CD4-positive, alpha-beta T cell (primary cell): ENCODE measurements at regions not wholly inside any gene's neighbourhood (a gene's known extent, or its start where the extent isn't known, plus 50 kb on each side); places are given as distances from the start of the nearest gene placed in this dataset.

ENCODE experiments used
- ATAC-seq: fragments of 200-7000 bp; cut with Tn5 transposase; one replicate; pipeline ENCODE4 v1.10.0; 2022; ENCODE audit warnings: mild to moderate bottlenecking; ENCODE audit not compliant: poor library complexity
- CTCF ChIA-PET: fragments of 350-600 bp; sonication (Branson Sonifier 250); formaldehyde crosslinking; loops from one replicate; lab custom pipeline; 2021; ENCODE audit warnings: antibody characterized with exemption, inconsistent platforms; lab: Charles Lee
- POLR2A ChIA-PET: fragments of 350-600 bp; sonication (Branson Sonifier 250); formaldehyde crosslinking; loops from one replicate; lab custom pipeline; 2021; ENCODE audit warnings: antibody characterized with exemption, inconsistent platforms; lab: Charles Lee
- DNase-seq, 14 experiments: peaks; one replicate each; pipeline ENCODE4 v3.0.0-alpha.2; 2013 to 2020; ENCODE audit warnings: mixed read lengths in 2 of 14
- H3K27ac ChIP-seq, 2 donors: one replicate each; pipeline versions ENCODE4 v1.5.1 to v1.7.0; 2013; ENCODE audit warnings: low read length in 2 of 2, low read depth in 1 of 2, mild to moderate bottlenecking in 1 of 2
- H3K27me3 ChIP-seq, 2 experiments: 1 replicate in 1 of 2; 2 replicates in 1 of 2; pipeline versions ENCODE4 v1.6.1 to v1.7.0; 2013; ENCODE audit warnings: low read length in 2 of 2, control low read depth in 1 of 2, mild to moderate bottlenecking in 1 of 2, moderate library complexity in 1 of 2; ENCODE audit not compliant: insufficient read depth in 2 of 2, control insufficient read depth in 1 of 2
- H3K36me3 ChIP-seq: one replicate; pipeline ENCODE4 v1.6.1; 2013; ENCODE audit warnings: low read length, control low read depth; ENCODE audit not compliant: insufficient read depth
- H3K4me1 ChIP-seq: one replicate; pipeline ENCODE4 v1.6.1; 2013; ENCODE audit warnings: low read length, control low read depth; ENCODE audit not compliant: insufficient read depth
- H3K4me3 ChIP-seq: one replicate; pipeline ENCODE4 v1.5.1; 2013; ENCODE audit warnings: mild to moderate bottlenecking, low read length, moderate library complexity
- H3K9me3 ChIP-seq, 2 experiments: 1 replicate in 1 of 2; 2 replicates in 1 of 2; pipeline versions ENCODE4 v1.6.1 to v1.7.0; 2013; ENCODE audit warnings: low read length in 2 of 2, mild to moderate bottlenecking in 2 of 2, control low read depth in 1 of 2, moderate library complexity in 1 of 2; ENCODE audit not compliant: control insufficient read depth in 1 of 2, insufficient read depth in 1 of 2
- H3K27ac Mint-ChIP-seq: one replicate; pipeline ENCODE4 v1.8.0; 2020; ENCODE audit warnings: mixed read lengths
- H3K27me3 Mint-ChIP-seq: one replicate; pipeline ENCODE4 v1.8.0; 2021; ENCODE audit warnings: mixed read lengths
- H3K36me3 Mint-ChIP-seq: one replicate; pipeline ENCODE4 v1.8.0; 2021; ENCODE audit warnings: low read depth, mixed read lengths
- H3K4me1 Mint-ChIP-seq: one replicate; pipeline ENCODE4 v1.8.0; 2021; ENCODE audit warnings: low read depth, mixed read lengths
- H3K4me3 Mint-ChIP-seq: one replicate; pipeline ENCODE4 v1.8.0; 2020; ENCODE audit warnings: mild to moderate bottlenecking, mixed read lengths
- H3K9me3 Mint-ChIP-seq: one replicate; pipeline ENCODE4 v1.8.0; 2020; ENCODE audit warnings: mixed read lengths
- CTCF ChIP-seq: fragments of 200-600 bp; IDR thresholded peaks from one replicate; pipeline ENCODE4 v1.8.0; 2022; ENCODE audit warnings: antibody characterized with exemption, mild to moderate bottlenecking
- intact Hi-C, 2 experiments: fragments of 100-400 bp; cut with DNase I in 1 of 2; cut with micrococcal nuclease in 1 of 2; formaldehyde crosslinking; loops; one replicate each; pipeline versions ENCODE4 v1.15.1 to v1.9.0; 2023 to 2025; cut with DNase I, micrococcal nuclease

- Histone ChIP-seq H3K27ac (no peak overlapping the region), H3K36me3 (no peaks in the 10 kb centered on the region), H3K4me3 (no peak overlapping the region), H3K27me3 (peaks cover 0 to 3% of the 10 kb centered on the region in 2 experiments), H3K4me1 (peaks cover 4% of the 10 kb centered on the region), H3K9me3 (peaks cover 0 to 15% of the 10 kb centered on the region in 2 experiments)
- intact Hi-C loops = no loop called here
- ATAC-seq = no peak
- ChIA-PET POLR2A (no interaction called here), CTCF (no interaction called here)
- DNase-seq = no peak
- TF ChIP-seq CTCF = no peak
- no peaks in the 10 kb centered on the region for H3K27me3 Mint-ChIP-seq
- no peaks in the 10 kb centered on the region for H3K4me1 Mint-ChIP-seq
- H3K4me3 Mint-ChIP-seq = no peak overlapping the region
- no peaks in the 10 kb centered on the region for H3K36me3 Mint-ChIP-seq
- peaks cover 7% of the 10 kb centered on the region for H3K9me3 Mint-ChIP-seq
- no peak overlapping the region for H3K27ac Mint-ChIP-seq
Observed at GRCh38 chr2:11980809-11981208, 234.4 kb downstream of the LPIN1 start.

GRCh38 chr2:11983401-11983800 is 237.0 kb downstream of the LPIN1 start:
- Mint-ChIP-seq H3K36me3 (no peaks in the 10 kb centered on the region), H3K27me3 (no peaks in the 10 kb centered on the region), H3K4me1 (no peaks in the 10 kb centered on the region), H3K27ac (no peak overlapping the region), H3K9me3 (peaks cover 7% of the 10 kb centered on the region), H3K4me3 (no peak overlapping the region)
- ChIA-PET CTCF (no interaction called here), POLR2A (no interaction called here)
- H3K27ac ChIP-seq = no peak overlapping the region
- H3K36me3 ChIP-seq = no peaks in the 10 kb centered on the region
- H3K4me3 ChIP-seq = no peak overlapping the region
- TF ChIP-seq CTCF = no peak
- peaks cover 0 to 15% of the 10 kb centered on the region in 2 experiments for H3K9me3 ChIP-seq
- H3K4me1 ChIP-seq = peaks cover 4% of the 10 kb centered on the region
- ATAC-seq (no peak), DNase-seq (no peak)
- intact Hi-C loops = no loop called here
- H3K27me3 ChIP-seq = peaks cover 0 to 3% of the 10 kb centered on the region in 2 experiments

- ATAC-seq (no peak), DNase-seq (no peak)
- Histone ChIP-seq H3K36me3 (no peaks in the 10 kb centered on the region), H3K27ac (no peak overlapping the region), H3K27me3 (peaks cover 0 to 3% of the 10 kb centered on the region in 2 experiments), H3K9me3 (peaks cover 0 to 15% of the 10 kb centered on the region in 2 experiments), H3K4me1 (peaks cover 4% of the 10 kb centered on the region), H3K4me3 (no peak overlapping the region)
- Mint-ChIP-seq H3K4me3 (no peak overlapping the region), H3K27me3 (no peaks in the 10 kb centered on the region), H3K9me3 (peaks cover 7% of the 10 kb centered on the region), H3K36me3 (no peaks in the 10 kb centered on the region), H3K27ac (no peak overlapping the region), H3K4me1 (no peaks in the 10 kb centered on the region)
- CTCF ChIA-PET = interaction anchor here (0.8 kb wide), 1 partner anchor 24 kb away, joined by 3 read pairs; no protein-coding TSS in a partner anchor
- TF ChIP-seq CTCF = no peak
- POLR2A ChIA-PET = no interaction called here
- intact Hi-C loops = no loop called here
Observed at GRCh38 chr2:11983870-11984269, 237.4 kb downstream of the LPIN1 start.
